Esophagus muscularis mucosa (tissue), 4 donors: ENCODE measurements at regions not wholly inside any gene's neighbourhood (a gene's known extent, or its start where the extent isn't known, plus 50 kb on each side); places are given as distances from the start of the nearest gene placed in this dataset.

Experiments used
- EP300 ChIP-seq: sonication (generic); formaldehyde crosslinking; IDR thresholded peaks from one replicate; pipeline ENCODE4 v1.6.1; 2017; ENCODE audit warnings: antibody characterized with exemption
- POLR2AphosphoS5 ChIP-seq, 2 donors: sonication (generic); formaldehyde crosslinking; IDR thresholded peaks; one replicate each; pipeline ENCODE4 v1.6.1; 2017; ENCODE audit warnings: antibody characterized with exemption in 2 of 2
- TF ChIP-seq, protein P1 (sequence below), 3 experiments: fragments of 200-600 bp in 2 of 3; fragments of 450-650 bp in 1 of 3; sonication (generic) in 2 of 3; IDR thresholded peaks; one replicate each; pipeline ENCODE4 v1.5.1; 2017 to 2019; ENCODE audit warnings: antibody characterized with exemption in 3 of 3, mild to moderate bottlenecking in 2 of 3, moderate library complexity in 1 of 3

DNA sequence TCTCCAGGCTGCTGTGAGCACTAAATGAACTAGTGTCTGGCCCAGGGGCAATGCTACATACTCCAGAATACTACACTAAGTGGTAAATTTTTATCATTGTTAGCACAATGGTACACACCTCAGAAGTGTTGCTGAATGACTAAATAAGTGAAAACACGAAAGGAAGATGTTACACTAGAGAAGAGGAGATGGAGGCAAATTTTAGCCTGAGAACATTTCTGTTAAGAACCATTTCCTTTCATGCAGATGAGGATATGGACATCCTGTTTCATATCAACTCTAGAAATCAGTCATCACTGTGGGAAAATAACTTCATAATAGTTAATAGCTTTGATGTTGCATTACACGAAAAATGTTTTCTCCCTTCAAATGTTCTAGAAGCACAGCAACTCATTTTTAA is 117.6 kb upstream of the STK17B start:
- TF ChIP-seq, protein P1, sequence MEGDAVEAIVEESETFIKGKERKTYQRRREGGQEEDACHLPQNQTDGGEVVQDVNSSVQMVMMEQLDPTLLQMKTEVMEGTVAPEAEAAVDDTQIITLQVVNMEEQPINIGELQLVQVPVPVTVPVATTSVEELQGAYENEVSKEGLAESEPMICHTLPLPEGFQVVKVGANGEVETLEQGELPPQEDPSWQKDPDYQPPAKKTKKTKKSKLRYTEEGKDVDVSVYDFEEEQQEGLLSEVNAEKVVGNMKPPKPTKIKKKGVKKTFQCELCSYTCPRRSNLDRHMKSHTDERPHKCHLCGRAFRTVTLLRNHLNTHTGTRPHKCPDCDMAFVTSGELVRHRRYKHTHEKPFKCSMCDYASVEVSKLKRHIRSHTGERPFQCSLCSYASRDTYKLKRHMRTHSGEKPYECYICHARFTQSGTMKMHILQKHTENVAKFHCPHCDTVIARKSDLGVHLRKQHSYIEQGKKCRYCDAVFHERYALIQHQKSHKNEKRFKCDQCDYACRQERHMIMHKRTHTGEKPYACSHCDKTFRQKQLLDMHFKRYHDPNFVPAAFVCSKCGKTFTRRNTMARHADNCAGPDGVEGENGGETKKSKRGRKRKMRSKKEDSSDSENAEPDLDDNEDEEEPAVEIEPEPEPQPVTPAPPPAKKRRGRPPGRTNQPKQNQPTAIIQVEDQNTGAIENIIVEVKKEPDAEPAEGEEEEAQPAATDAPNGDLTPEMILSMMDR (IDR thresholded peaks at IDR 0.05): no peak
- no peak for TF ChIP-seq POLR2AphosphoS5 (IDR thresholded peaks at IDR 0.05)
- TF ChIP-seq EP300: no peak
